HL-60 (cell line): ENCODE measurements at regions not wholly inside any gene's neighbourhood (a gene's known extent, or its start where the extent isn't known, plus 50 kb on each side); places are given as distances from the start of the nearest gene placed in this dataset.

Source experiments
- DNase-seq, 2 experiments: peaks; one replicate each; pipeline ENCODE4 v3.0.0-alpha.2; 2010 to 2020; ENCODE audit warnings: low read depth in 1 of 2, low spot score in 1 of 2
- H3K27ac ChIP-seq: fragments of 250-450 bp; sonication (Bioruptor Pico); replicated peaks from 2 replicates; pipeline ENCODE4 v1.5.1; 2020; ENCODE audit warnings: mild to moderate bottlenecking, moderate library complexity
- H3K27me3 ChIP-seq: fragments of 250-450 bp; sonication (Bioruptor Pico); 2 replicates; pipeline ENCODE4 v1.5.1; 2021; ENCODE audit warnings: mild to moderate bottlenecking, moderate library complexity; ENCODE audit not compliant: insufficient read depth, poor library complexity, severe bottlenecking
- H3K4me3 ChIP-seq: replicated peaks from 2 replicates; pipeline ENCODE4 v1.5.1; 2011; ENCODE audit warnings: mild to moderate bottlenecking, control low read depth, low read length; ENCODE audit not compliant: insufficient read depth
- GABPA ChIP-seq: IDR thresholded peaks from 2 replicates; pipeline ENCODE4 v1.6.1; 2012; ENCODE audit warnings: low read depth
- POLR2AphosphoS5 ChIP-seq: IDR thresholded peaks from 2 replicates; pipeline ENCODE4 v1.6.1; 2012; ENCODE audit warnings: low read depth
- SPI1 ChIP-seq: IDR thresholded peaks from 2 replicates; pipeline ENCODE4 v1.6.1; 2012; ENCODE audit warnings: low read depth, mild to moderate bottlenecking, borderline replicate concordance
- TF ChIP-seq, protein P1 (sequence below): IDR thresholded peaks from 2 replicates; pipeline ENCODE4 v1.6.1; 2012; ENCODE audit warnings: low read depth; ENCODE audit not compliant: insufficient replicate concordance
- TF ChIP-seq, protein P2 (sequence below): IDR thresholded peaks from one replicate; pipeline ENCODE4 v1.5.1; 2011; ENCODE audit warnings: low read length, control low read depth, inconsistent platforms; ENCODE audit not compliant: insufficient read depth

DNA sequence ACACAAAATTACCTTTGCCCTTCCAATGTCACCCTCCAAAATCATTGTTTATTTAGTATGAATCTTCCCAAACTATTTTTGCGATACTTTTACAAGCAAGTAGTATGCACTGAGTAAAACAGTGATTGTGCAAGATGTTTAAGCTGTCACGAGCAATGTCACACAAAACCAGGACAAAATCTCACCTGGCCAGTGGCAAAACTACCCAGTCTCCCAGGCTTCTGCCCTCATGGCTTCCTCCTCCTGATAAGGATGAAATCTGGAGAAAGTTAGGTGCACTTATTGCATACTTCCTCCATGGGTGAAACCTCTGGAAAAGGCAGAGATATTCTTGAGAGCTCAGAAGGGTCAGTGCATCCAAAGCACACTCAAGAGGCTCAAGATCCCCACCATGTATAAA is 500.8 kb downstream of the IRS2 start:
- H3K4me3 ChIP-seq, result no peak overlapping the region
- TF ChIP-seq, protein P1, sequence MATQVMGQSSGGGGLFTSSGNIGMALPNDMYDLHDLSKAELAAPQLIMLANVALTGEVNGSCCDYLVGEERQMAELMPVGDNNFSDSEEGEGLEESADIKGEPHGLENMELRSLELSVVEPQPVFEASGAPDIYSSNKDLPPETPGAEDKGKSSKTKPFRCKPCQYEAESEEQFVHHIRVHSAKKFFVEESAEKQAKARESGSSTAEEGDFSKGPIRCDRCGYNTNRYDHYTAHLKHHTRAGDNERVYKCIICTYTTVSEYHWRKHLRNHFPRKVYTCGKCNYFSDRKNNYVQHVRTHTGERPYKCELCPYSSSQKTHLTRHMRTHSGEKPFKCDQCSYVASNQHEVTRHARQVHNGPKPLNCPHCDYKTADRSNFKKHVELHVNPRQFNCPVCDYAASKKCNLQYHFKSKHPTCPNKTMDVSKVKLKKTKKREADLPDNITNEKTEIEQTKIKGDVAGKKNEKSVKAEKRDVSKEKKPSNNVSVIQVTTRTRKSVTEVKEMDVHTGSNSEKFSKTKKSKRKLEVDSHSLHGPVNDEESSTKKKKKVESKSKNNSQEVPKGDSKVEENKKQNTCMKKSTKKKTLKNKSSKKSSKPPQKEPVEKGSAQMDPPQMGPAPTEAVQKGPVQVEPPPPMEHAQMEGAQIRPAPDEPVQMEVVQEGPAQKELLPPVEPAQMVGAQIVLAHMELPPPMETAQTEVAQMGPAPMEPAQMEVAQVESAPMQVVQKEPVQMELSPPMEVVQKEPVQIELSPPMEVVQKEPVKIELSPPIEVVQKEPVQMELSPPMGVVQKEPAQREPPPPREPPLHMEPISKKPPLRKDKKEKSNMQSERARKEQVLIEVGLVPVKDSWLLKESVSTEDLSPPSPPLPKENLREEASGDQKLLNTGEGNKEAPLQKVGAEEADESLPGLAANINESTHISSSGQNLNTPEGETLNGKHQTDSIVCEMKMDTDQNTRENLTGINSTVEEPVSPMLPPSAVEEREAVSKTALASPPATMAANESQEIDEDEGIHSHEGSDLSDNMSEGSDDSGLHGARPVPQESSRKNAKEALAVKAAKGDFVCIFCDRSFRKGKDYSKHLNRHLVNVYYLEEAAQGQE, result no peak
- TF ChIP-seq GABPA (no peak), SPI1 (no peak), POLR2AphosphoS5 (no peak)
- TF ChIP-seq, protein P2, sequence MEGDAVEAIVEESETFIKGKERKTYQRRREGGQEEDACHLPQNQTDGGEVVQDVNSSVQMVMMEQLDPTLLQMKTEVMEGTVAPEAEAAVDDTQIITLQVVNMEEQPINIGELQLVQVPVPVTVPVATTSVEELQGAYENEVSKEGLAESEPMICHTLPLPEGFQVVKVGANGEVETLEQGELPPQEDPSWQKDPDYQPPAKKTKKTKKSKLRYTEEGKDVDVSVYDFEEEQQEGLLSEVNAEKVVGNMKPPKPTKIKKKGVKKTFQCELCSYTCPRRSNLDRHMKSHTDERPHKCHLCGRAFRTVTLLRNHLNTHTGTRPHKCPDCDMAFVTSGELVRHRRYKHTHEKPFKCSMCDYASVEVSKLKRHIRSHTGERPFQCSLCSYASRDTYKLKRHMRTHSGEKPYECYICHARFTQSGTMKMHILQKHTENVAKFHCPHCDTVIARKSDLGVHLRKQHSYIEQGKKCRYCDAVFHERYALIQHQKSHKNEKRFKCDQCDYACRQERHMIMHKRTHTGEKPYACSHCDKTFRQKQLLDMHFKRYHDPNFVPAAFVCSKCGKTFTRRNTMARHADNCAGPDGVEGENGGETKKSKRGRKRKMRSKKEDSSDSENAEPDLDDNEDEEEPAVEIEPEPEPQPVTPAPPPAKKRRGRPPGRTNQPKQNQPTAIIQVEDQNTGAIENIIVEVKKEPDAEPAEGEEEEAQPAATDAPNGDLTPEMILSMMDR, result no peak
- H3K27me3 ChIP-seq, result no peaks in the 10 kb centered on the region
- no peak overlapping the region for H3K27ac ChIP-seq
- no peak for DNase-seq

DNA sequence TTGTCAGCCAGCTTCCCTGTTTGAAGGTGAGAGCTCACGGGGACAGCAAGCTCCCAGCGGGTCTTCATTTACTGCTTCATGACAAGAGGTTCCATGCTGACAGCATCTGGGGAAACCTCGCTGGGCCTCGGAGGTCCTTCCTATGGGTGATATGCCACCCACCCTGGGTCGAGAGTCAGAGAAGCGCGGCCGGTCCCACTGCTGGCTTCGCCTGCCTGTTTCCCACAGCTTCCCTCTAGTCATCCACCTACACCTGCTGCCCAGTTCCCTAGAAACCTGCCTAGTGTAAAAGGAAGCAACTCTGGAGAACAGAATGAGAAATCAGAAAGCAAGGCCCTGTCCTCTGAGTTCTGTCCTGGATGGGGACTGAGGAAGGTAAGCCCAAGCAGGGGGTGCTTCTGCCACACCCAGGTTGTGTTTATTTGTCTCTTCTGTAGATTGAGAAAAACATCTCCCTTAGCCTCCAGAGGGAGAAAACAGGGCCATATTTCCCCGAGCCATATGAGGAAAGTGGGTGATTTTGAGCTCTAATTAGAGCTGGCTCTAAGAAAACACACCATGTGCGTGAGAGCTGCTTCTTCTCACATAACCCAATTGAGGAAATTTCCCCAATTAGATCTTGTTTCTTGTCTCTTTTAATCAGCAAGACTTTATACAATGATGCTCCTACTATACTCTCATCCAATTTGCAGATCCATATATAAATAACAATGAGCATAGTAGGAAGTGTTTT is 504.3 kb downstream of the IRS2 start:
- Histone ChIP-seq H3K27me3 (no peaks in the 10 kb centered on the region), H3K27ac (no peak overlapping the region), H3K4me3 (no peak overlapping the region)
- DNase-seq, result no peak
- TF ChIP-seq SPI1 (no peak), POLR2AphosphoS5 (no peak), GABPA (no peak)
- TF ChIP-seq, protein P2, result no peak
- TF ChIP-seq, protein P1, result no peak

DNA sequence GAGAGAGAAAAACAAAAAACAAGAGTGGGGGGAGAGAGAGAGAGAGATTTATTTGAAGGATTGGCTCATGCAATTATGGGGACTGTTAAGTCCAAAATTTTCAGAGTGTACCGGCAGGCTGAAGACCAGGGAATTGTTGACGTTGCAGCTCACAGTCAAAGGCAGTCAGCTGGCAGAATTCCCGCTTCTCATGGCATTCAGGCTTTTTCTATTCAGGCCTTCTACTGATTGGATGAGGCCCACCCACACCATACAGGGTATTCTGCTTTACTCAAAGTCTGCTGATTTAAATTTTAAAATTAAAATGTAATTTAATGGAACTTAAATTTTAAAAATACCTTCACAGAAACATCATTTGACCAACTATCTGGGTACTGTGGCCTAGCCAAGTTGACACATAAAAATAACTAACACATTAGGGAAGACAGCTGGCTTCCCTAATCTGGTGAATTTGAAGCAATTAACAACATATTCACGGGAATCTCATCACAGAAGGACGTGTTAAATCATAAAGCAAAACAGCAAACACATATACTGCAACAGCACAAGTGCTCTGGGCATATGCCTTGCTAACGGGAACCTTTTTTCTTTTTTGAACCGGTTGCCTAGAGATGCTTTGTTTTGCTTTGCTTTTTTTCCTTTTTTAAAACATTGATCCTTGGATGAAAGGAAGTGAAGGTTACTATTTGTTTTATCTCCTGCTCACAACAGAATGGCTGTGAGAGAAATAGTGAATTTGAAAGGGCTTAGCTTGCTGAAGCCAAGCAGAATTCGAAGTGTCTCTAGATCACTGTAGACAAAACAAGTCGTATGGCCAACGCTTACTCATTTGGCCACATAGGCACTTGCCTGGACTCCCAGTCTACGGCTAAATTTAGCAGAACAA is 505.1 kb downstream of the IRS2 start:
- no peak overlapping the region for H3K4me3 ChIP-seq
- no peak for TF ChIP-seq POLR2AphosphoS5
- TF ChIP-seq SPI1, result no peak
- TF ChIP-seq GABPA, result no peak
- TF ChIP-seq, protein P2, result no peak
- TF ChIP-seq, protein P1, result no peak
- DNase-seq, result no peak
- H3K27me3 ChIP-seq, result no peaks in the 10 kb centered on the region
- H3K27ac ChIP-seq, result no peak overlapping the region
